Endodermal cell (in vitro differentiated cells): ENCODE measurements at regions not wholly inside any gene's neighbourhood (a gene's known extent, or its start where the extent isn't known, plus 50 kb on each side); places are given as distances from the start of the nearest gene placed in this dataset.

ENCODE experiments used
- DNase-seq: peaks from one replicate; pipeline ENCODE4 v3.0.0-alpha.2; 2017
- H3K27ac ChIP-seq: 2 replicates; pipeline ENCODE4 v1.5.1; 2013; ENCODE audit warnings: mild to moderate bottlenecking, low read depth, low read length, moderate library complexity
- H3K27me3 ChIP-seq: 2 replicates; pipeline ENCODE4 v1.6.1; 2013; ENCODE audit warnings: mild to moderate bottlenecking, low read length, moderate library complexity; ENCODE audit not compliant: insufficient read depth, control insufficient read depth, poor library complexity, severe bottlenecking
- H3K36me3 ChIP-seq: 2 replicates; pipeline ENCODE4 v1.7.0; 2013; ENCODE audit warnings: mild to moderate bottlenecking, low read length, moderate library complexity; ENCODE audit not compliant: control insufficient read depth, insufficient read depth
- H3K4me1 ChIP-seq: one replicate; pipeline ENCODE4 v1.7.0; 2013; ENCODE audit warnings: low read length; ENCODE audit not compliant: control insufficient read depth, insufficient read depth
- H3K4me3 ChIP-seq: 2 replicates; pipeline ENCODE4 v1.5.1; 2013; ENCODE audit warnings: mild to moderate bottlenecking, low read length, moderate library complexity
- H3K9ac ChIP-seq: 2 replicates; pipeline ENCODE4 v1.6.1; 2013; ENCODE audit warnings: mild to moderate bottlenecking, low read length, moderate library complexity; ENCODE audit not compliant: poor library complexity, severe bottlenecking; ENCODE audit errors: extremely low read depth
- H3K9me3 ChIP-seq: 2 replicates; pipeline ENCODE4 v1.6.1; 2013; ENCODE audit warnings: mild to moderate bottlenecking, low read length, moderate library complexity; ENCODE audit not compliant: control insufficient read depth
- H3K27ac Mint-ChIP-seq: 2 replicates; pipeline ENCODE4 v1.8.0; 2020; ENCODE audit warnings: mixed read lengths
- H3K27me3 Mint-ChIP-seq: 2 replicates; pipeline ENCODE4 v1.8.0; 2021; ENCODE audit warnings: mild to moderate bottlenecking, mixed read lengths; ENCODE audit not compliant: insufficient read depth
- H3K36me3 Mint-ChIP-seq: 2 replicates; pipeline ENCODE4 v1.8.0; 2020; ENCODE audit warnings: low read depth, mixed read lengths
- H3K4me1 Mint-ChIP-seq: 2 replicates; pipeline ENCODE4 v1.8.0; 2020; ENCODE audit warnings: mixed read lengths
- H3K4me3 Mint-ChIP-seq: 2 replicates; pipeline ENCODE4 v1.8.0; 2020; ENCODE audit warnings: mild to moderate bottlenecking, moderate library complexity, mixed read lengths
- H3K9me3 Mint-ChIP-seq: 2 replicates; pipeline ENCODE4 v1.8.0; 2020; ENCODE audit warnings: mild to moderate bottlenecking, mixed read lengths
- WGBS, 2 experiments: methylation state at CpG; one replicate each; pipeline versions ENCODE4 v1.1.5 to v1.1.7; 2013; ENCODE audit warnings: missing lambda C conversion rate in 2 of 2, mixed read lengths in 1 of 2; ENCODE audit not compliant: insufficient coverage in 1 of 2, insufficient read length in 1 of 2; 5-methylcytosine and 5-hydroxymethylcytosine counted together
- TF ChIP-seq, protein P1 (sequence below): fragments of 200-600 bp; sonication (generic); conservative IDR thresholded peaks from 2 replicates; pipeline ENCODE4 v1.5.0; 2021; ENCODE audit warnings: antibody characterized with exemption, mild to moderate bottlenecking

- no peaks in the 10 kb centered on the region for H3K36me3 Mint-ChIP-seq
- TF ChIP-seq, protein P1, sequence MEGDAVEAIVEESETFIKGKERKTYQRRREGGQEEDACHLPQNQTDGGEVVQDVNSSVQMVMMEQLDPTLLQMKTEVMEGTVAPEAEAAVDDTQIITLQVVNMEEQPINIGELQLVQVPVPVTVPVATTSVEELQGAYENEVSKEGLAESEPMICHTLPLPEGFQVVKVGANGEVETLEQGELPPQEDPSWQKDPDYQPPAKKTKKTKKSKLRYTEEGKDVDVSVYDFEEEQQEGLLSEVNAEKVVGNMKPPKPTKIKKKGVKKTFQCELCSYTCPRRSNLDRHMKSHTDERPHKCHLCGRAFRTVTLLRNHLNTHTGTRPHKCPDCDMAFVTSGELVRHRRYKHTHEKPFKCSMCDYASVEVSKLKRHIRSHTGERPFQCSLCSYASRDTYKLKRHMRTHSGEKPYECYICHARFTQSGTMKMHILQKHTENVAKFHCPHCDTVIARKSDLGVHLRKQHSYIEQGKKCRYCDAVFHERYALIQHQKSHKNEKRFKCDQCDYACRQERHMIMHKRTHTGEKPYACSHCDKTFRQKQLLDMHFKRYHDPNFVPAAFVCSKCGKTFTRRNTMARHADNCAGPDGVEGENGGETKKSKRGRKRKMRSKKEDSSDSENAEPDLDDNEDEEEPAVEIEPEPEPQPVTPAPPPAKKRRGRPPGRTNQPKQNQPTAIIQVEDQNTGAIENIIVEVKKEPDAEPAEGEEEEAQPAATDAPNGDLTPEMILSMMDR = no peak
- H3K4me3 Mint-ChIP-seq = no peak overlapping the region
- Histone ChIP-seq H3K27ac (no peak overlapping the region), H3K9ac (no peak overlapping the region), H3K4me3 (no peak overlapping the region), H3K36me3 (no peaks in the 10 kb centered on the region), H3K27me3 (no peaks in the 10 kb centered on the region), H3K9me3 (no peaks in the 10 kb centered on the region), H3K4me1 (no peaks in the 10 kb centered on the region)
- no peak overlapping the region for H3K27ac Mint-ChIP-seq
- H3K27me3 Mint-ChIP-seq = no peaks in the 10 kb centered on the region
- no peak for DNase-seq
- peaks cover 13% of the 10 kb centered on the region for H3K4me1 Mint-ChIP-seq
- H3K9me3 Mint-ChIP-seq = no peaks in the 10 kb centered on the region
These were observed 216.1 kb downstream of the LMBRD1 start for GRCh38 chr6:69580706-69581105.

DNA sequence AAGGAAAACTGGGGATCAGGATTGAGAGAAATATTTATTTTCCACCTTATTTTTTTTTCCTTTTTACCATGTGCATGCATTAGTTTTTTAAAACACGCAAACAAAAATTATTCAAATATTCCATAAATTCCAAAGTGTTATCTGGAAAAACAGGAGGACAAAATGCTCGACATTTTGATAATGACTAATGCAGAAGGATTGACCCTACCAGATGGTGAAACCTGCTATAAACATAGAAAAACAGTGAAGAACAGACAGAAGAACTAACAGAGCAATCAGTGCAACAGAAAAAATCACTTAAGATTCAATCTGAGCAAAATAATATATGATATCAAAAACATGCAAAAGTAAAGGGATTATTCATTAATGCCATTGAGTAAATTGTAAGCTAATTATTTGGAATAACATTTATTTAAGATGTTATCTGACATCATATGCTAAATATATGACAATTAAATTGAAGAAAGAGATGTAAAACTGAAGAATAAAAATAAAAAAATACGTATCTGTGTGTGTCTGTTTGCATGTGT is 218.4 kb downstream of the LMBRD1 start:
- Histone ChIP-seq H3K4me3 (no peak overlapping the region), H3K4me1 (no peaks in the 10 kb centered on the region), H3K27ac (no peak overlapping the region), H3K27me3 (no peaks in the 10 kb centered on the region), H3K9me3 (no peaks in the 10 kb centered on the region), H3K9ac (no peak overlapping the region), H3K36me3 (no peaks in the 10 kb centered on the region)
- WGBS, 2 experiments = 80 to 100% methylated on average over 1 to 3 of the region's 3 CpGs
- H3K9me3 Mint-ChIP-seq = no peaks in the 10 kb centered on the region
- no peaks in the 10 kb centered on the region for H3K4me1 Mint-ChIP-seq
- no peak for DNase-seq
- no peaks in the 10 kb centered on the region for H3K27me3 Mint-ChIP-seq
- H3K36me3 Mint-ChIP-seq = no peaks in the 10 kb centered on the region
- no peak overlapping the region for H3K27ac Mint-ChIP-seq
- no peak overlapping the region for H3K4me3 Mint-ChIP-seq
- TF ChIP-seq, protein P1 = no peak

GRCh38 chr6:69571234-69571633 is 225.6 kb downstream of the LMBRD1 start:
- Mint-ChIP-seq H3K9me3 (peaks cover 6% of the 10 kb centered on the region), H3K4me3 (no peak overlapping the region), H3K36me3 (no peaks in the 10 kb centered on the region), H3K27me3 (no peaks in the 10 kb centered on the region), H3K27ac (no peak overlapping the region), H3K4me1 (no peaks in the 10 kb centered on the region)
- no peak overlapping the region for H3K9ac ChIP-seq
- WGBS, 2 experiments = 97% methylated on average over 1 of the region's 1 CpG; no CpG with 5 or more reads in 1 of the 2 experiments
- H3K27ac ChIP-seq = no peak overlapping the region
- H3K9me3 ChIP-seq = no peaks in the 10 kb centered on the region
- no peaks in the 10 kb centered on the region for H3K36me3 ChIP-seq
- TF ChIP-seq, protein P1 = no peak
- no peak for DNase-seq
- H3K27me3 ChIP-seq = no peaks in the 10 kb centered on the region
- H3K4me1 ChIP-seq = no peaks in the 10 kb centered on the region
- H3K4me3 ChIP-seq = no peak overlapping the region
